ENCODE measurements at regions not wholly inside any gene's neighbourhood (a gene's known extent, or its start where the extent isn't known, plus 50 kb on each side); places are given as distances from the start of the nearest gene placed in this dataset.

DNA sequence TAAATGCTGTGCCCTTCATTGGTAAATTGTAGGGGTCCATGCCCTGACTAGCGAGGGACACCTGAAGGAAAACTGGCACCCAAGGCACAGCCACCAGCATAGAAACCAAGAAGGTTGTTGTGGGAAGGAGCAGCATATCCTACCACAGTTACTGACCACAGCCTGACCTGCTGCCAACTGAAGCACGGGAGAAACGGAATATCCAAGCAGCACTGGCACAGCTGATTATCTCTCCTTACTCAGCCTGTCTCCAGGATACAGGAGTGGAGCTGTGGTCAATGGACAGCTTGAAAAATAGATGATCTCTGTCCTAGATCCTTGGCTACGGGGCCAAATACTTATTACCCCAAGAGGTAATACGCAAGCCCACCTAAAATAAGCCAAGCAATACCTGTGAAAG is 164.5 kb downstream of the ATPSCKMT start:
- Histone ChIP-seq H3K9me3 (ENCODE audit: control insufficient read depth, low read depth, low read length) (no peaks in the 10 kb centered on the region), H2BK15ac (ENCODE audit: low read depth, low read length) (no peak overlapping the region), H4K91ac (ENCODE audit: insufficient read length, low read depth, low read length) (no peak overlapping the region), H3K23ac (ENCODE audit: insufficient read length, low read depth, low read length) (no peak overlapping the region), H3K4ac (ENCODE audit: low read depth, low read length) (no peak overlapping the region), H3K27ac (ENCODE audit: insufficient read length, low read depth, low read length) (no peak overlapping the region), H4K20me1 (ENCODE audit: control insufficient read depth, insufficient read depth, insufficient read length) (no peaks in the 10 kb centered on the region), H3K4me1 (ENCODE audit: insufficient read depth, low read length) (no peaks in the 10 kb centered on the region), H2BK20ac (ENCODE audit: low read depth, low read length, poor library complexity, severe bottlenecking) (no peak overlapping the region), H3K18ac (ENCODE audit: insufficient read length, low read depth, low read length) (no peak overlapping the region), H3K4me2 (ENCODE audit: insufficient read depth, insufficient read length, low read length) (no peak overlapping the region), H4K8ac (replicated peaks; ENCODE audit: insufficient read length, low read depth, low read length) (no peak overlapping the region), H3K56ac (ENCODE audit: insufficient read length, low read depth, low read length) (no peak overlapping the region), H3T11ph (ENCODE audit: low read length) (no peak overlapping the region), H3K79me2 (ENCODE audit: insufficient read depth, low read length) (no peaks in the 10 kb centered on the region), H2AK5ac (ENCODE audit: insufficient read length, low read length) (no peak overlapping the region), H4K5ac (ENCODE audit: insufficient read length, low read depth, low read length) (no peak overlapping the region), H2BK5ac (ENCODE audit: insufficient read length, low read length) (no peak overlapping the region), H3K14ac (ENCODE audit: insufficient read depth, low read length) (no peak overlapping the region), H3K27me3 (ENCODE audit: insufficient read depth, low read length) (no peaks in the 10 kb centered on the region), H3K9ac (ENCODE audit: extremely low read depth, insufficient read length, low read length) (no peak overlapping the region), H2BK120ac (ENCODE audit: low read depth, low read length, poor library complexity, severe bottlenecking) (no peak overlapping the region), H2BK12ac (ENCODE audit: insufficient read length, low read depth, low read length) (no peak overlapping the region), H3K79me1 (ENCODE audit: insufficient read depth, low read depth, low read length, poor library complexity, severe bottlenecking) (no peaks in the 10 kb centered on the region), H2AFZ (ENCODE audit: low read length) (no peak overlapping the region), H3K23me2 (ENCODE audit: insufficient read length, low read depth, low read length, poor library complexity, severe bottlenecking) (no peaks in the 10 kb centered on the region)
- Mint-ChIP-seq H3K27ac (no peak overlapping the region), H3K9me3 (peaks cover 11 to 22% of the 10 kb centered on the region in 2 experiments; a peak in 4 of 5 replicates), H3K4me3 (no peak overlapping the region), H3K4me1 (peaks cover 3 to 10% of the 10 kb centered on the region in 2 experiments), H3K27me3 (ENCODE audit: low read depth) (peaks cover 2% of the 10 kb centered on the region; the same call in 1 of the 2 replicates), H3K36me3 (ENCODE audit: insufficient read depth in 1 of 3, low read depth in 3 of 3) (peaks cover 9 to 23% (median 14%) of the 10 kb centered on the region in 3 experiments; a peak in 6 of 7 replicates)
- TF ChIP-seq, protein P1, sequence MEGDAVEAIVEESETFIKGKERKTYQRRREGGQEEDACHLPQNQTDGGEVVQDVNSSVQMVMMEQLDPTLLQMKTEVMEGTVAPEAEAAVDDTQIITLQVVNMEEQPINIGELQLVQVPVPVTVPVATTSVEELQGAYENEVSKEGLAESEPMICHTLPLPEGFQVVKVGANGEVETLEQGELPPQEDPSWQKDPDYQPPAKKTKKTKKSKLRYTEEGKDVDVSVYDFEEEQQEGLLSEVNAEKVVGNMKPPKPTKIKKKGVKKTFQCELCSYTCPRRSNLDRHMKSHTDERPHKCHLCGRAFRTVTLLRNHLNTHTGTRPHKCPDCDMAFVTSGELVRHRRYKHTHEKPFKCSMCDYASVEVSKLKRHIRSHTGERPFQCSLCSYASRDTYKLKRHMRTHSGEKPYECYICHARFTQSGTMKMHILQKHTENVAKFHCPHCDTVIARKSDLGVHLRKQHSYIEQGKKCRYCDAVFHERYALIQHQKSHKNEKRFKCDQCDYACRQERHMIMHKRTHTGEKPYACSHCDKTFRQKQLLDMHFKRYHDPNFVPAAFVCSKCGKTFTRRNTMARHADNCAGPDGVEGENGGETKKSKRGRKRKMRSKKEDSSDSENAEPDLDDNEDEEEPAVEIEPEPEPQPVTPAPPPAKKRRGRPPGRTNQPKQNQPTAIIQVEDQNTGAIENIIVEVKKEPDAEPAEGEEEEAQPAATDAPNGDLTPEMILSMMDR (conservative IDR thresholded peaks at IDR 0.05), result no peak
- no CpG with 5 or more reads among the region's 5 CpGs for WGBS (ENCODE audit: extremely low coverage, insufficient read length, low lambda C conversion rate)
- no peak for DNase-seq
